Panc1 (cell line): ENCODE measurements at regions not wholly inside any gene's neighbourhood (a gene's known extent, or its start where the extent isn't known, plus 50 kb on each side); places are given as distances from the start of the nearest gene placed in this dataset.

Experiments
- ATAC-seq: fragments of 200-7000 bp; cut with Tn5 transposase; 2 replicates; pipeline ENCODE4 v1.9.1; 2020; ENCODE audit warnings: mild to moderate bottlenecking, moderate library complexity
- BruUV-seq: library from RNA; stranded (reverse); fragments of 400-500 nt; replicated peaks from 2 replicates; lab custom pipeline; 2021; lab: Mats Ljungman, UMichigan
- CTCF ChIA-PET: fragments of 300-600 bp; sonication (Branson Sonifier 250); formaldehyde crosslinking; loops from one replicate; lab custom pipeline; 2022; ENCODE audit warnings: antibody characterized with exemption; lab: Charles Lee
- POLR2A ChIA-PET: fragments of 300-600 bp; sonication (Branson Sonifier 250); formaldehyde crosslinking; loops from one replicate; lab custom pipeline; 2022; ENCODE audit warnings: antibody characterized with exemption; lab: Charles Lee
- DNase-seq: peaks from one replicate; pipeline ENCODE4 v3.0.0-alpha.2; 2010; ENCODE audit warnings: low read depth, low spot score
- H3K27ac ChIP-seq: 2 replicates; pipeline ENCODE4 v1.5.1; 2011; ENCODE audit warnings: mild to moderate bottlenecking, low read length, inconsistent platforms
- H3K27me3 ChIP-seq: fragments of 200-500 bp; sonication (Bioruptor generic); 2 replicates; pipeline ENCODE4 v1.6.0; 2014; ENCODE audit warnings: low read length, inconsistent platforms; ENCODE audit not compliant: control insufficient read depth, insufficient read depth
- H3K36me3 ChIP-seq: fragments of 200-500 bp; sonication (Bioruptor generic); 2 replicates; pipeline ENCODE4 v1.5.1; 2014; ENCODE audit warnings: inconsistent platforms, mild to moderate bottlenecking, low read length, moderate library complexity; ENCODE audit not compliant: control insufficient read depth, insufficient read depth
- H3K4me1 ChIP-seq: 2 replicates; pipeline ENCODE4 v1.5.1; 2011; ENCODE audit warnings: inconsistent platforms, mild to moderate bottlenecking, low read length, moderate library complexity; ENCODE audit not compliant: control insufficient read depth, insufficient read depth
- H3K4me3 ChIP-seq, 2 experiments: 2 replicates each; pipeline ENCODE4 v1.5.1; 2011 to 2012; ENCODE audit warnings: low read depth in 2 of 2, low read length in 2 of 2, mild to moderate bottlenecking in 2 of 2, inconsistent platforms in 1 of 2, moderate library complexity in 1 of 2
- H3K9me3 ChIP-seq: fragments of 200-500 bp; sonication (Bioruptor generic); 2 replicates; pipeline ENCODE4 v1.5.1; 2014; ENCODE audit warnings: low read depth, mild to moderate bottlenecking, inconsistent platforms, low read length, moderate library complexity; ENCODE audit not compliant: control insufficient read depth, insufficient read depth
- POLR2AphosphoS5 ChIP-seq: IDR thresholded peaks from 2 replicates; pipeline ENCODE4 v1.6.1; 2012; ENCODE audit warnings: mild to moderate bottlenecking, low read depth, low read length, moderate library complexity
- SIN3A ChIP-seq: IDR thresholded peaks from 2 replicates; pipeline ENCODE4 v1.6.1; 2012; ENCODE audit warnings: low read depth, mild to moderate bottlenecking, low read length, moderate library complexity, borderline replicate concordance; ENCODE audit not compliant: insufficient read depth
- TCF7L2 ChIP-seq: IDR thresholded peaks from 2 replicates; pipeline ENCODE4 v1.6.1; 2011; ENCODE audit warnings: mild to moderate bottlenecking, low read depth, low read length, inconsistent platforms
- in situ Hi-C: cut with HindIII; loops from 2 replicates; pipeline ENCODE4 v1.10.0; 2016; ENCODE audit warnings: low sequenced_read_pairs, low pct_unique_long_range_greater_than_20kb
- intact Hi-C: fragments of 100-400 bp; cut with micrococcal nuclease; formaldehyde crosslinking; loops from one replicate; pipeline ENCODE4 v1.10.0; 2022; ENCODE audit not compliant: unreplicated experiment
- TF ChIP-seq, protein P1 (sequence below): fragments of 450-650 bp; IDR thresholded peaks from 2 replicates; pipeline ENCODE4 v1.5.1; 2017; ENCODE audit warnings: mild to moderate bottlenecking
- TF ChIP-seq, protein P2 (sequence below), 2 experiments: IDR thresholded peaks; 2 replicates each; pipeline ENCODE4 v1.6.1; 2011 to 2012; ENCODE audit warnings: low read depth in 2 of 2, control low read depth in 1 of 2, low read length in 1 of 2, mild to moderate bottlenecking in 1 of 2, moderate library complexity in 1 of 2; ENCODE audit not compliant: insufficient read depth in 1 of 2

DNA sequence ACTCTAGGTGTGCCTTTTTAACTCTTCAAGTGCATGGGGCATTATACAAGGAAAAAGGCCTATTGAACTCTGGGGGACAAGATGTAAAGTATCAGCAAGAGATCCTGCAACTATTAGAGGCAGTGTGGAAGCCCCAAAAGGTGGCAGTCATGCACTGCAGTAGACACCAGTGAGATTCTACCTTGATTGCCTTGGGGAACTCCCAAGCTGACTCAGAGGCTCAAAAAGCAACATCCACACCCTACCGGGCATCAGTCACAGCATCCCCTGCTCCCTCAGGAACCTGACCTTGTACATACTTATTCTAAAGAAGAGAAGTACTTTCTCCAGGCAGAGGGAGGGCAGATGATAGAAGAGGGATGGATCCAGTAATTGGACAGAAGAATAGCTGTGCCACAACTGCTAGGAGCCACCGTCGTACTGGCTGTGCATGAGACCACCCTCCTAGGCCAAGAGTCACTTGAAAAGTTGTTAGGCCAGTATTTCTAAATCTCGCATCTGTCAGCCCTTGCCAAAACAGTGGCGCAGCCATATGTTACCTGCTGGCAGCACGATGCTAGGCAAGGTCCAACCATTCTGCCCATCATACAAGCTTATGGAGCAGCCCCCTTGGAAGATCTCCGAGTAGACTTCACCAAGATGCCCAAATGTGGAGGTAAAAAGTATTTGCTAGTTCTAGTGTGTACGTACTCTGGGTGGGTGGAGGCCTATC, 523.1 kb upstream of the FRG2C start:
- Histone ChIP-seq H3K9me3 (no peaks in the 10 kb centered on the region), H3K4me1 (no peaks in the 10 kb centered on the region), H3K36me3 (no peaks in the 10 kb centered on the region), H3K27ac (no peak overlapping the region), H3K4me3 (no peak overlapping the region), H3K27me3 (no peaks in the 10 kb centered on the region)
- ChIA-PET CTCF (no interaction called here), POLR2A (no interaction called here)
- ATAC-seq: no peak
- in situ Hi-C loops (no loop called here), intact Hi-C loops (no loop called here)
- BruUV-seq: no TSS peak
- TF ChIP-seq, protein P1, sequence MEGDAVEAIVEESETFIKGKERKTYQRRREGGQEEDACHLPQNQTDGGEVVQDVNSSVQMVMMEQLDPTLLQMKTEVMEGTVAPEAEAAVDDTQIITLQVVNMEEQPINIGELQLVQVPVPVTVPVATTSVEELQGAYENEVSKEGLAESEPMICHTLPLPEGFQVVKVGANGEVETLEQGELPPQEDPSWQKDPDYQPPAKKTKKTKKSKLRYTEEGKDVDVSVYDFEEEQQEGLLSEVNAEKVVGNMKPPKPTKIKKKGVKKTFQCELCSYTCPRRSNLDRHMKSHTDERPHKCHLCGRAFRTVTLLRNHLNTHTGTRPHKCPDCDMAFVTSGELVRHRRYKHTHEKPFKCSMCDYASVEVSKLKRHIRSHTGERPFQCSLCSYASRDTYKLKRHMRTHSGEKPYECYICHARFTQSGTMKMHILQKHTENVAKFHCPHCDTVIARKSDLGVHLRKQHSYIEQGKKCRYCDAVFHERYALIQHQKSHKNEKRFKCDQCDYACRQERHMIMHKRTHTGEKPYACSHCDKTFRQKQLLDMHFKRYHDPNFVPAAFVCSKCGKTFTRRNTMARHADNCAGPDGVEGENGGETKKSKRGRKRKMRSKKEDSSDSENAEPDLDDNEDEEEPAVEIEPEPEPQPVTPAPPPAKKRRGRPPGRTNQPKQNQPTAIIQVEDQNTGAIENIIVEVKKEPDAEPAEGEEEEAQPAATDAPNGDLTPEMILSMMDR: no peak
- TF ChIP-seq POLR2AphosphoS5 (no peak), SIN3A (no peak), TCF7L2 (no peak)
- TF ChIP-seq, protein P2, sequence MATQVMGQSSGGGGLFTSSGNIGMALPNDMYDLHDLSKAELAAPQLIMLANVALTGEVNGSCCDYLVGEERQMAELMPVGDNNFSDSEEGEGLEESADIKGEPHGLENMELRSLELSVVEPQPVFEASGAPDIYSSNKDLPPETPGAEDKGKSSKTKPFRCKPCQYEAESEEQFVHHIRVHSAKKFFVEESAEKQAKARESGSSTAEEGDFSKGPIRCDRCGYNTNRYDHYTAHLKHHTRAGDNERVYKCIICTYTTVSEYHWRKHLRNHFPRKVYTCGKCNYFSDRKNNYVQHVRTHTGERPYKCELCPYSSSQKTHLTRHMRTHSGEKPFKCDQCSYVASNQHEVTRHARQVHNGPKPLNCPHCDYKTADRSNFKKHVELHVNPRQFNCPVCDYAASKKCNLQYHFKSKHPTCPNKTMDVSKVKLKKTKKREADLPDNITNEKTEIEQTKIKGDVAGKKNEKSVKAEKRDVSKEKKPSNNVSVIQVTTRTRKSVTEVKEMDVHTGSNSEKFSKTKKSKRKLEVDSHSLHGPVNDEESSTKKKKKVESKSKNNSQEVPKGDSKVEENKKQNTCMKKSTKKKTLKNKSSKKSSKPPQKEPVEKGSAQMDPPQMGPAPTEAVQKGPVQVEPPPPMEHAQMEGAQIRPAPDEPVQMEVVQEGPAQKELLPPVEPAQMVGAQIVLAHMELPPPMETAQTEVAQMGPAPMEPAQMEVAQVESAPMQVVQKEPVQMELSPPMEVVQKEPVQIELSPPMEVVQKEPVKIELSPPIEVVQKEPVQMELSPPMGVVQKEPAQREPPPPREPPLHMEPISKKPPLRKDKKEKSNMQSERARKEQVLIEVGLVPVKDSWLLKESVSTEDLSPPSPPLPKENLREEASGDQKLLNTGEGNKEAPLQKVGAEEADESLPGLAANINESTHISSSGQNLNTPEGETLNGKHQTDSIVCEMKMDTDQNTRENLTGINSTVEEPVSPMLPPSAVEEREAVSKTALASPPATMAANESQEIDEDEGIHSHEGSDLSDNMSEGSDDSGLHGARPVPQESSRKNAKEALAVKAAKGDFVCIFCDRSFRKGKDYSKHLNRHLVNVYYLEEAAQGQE (IDR thresholded peaks at IDR 0.05; ENCODE audit: insufficient read depth in 1 of 2, low read depth in 2 of 2, low read length in 1 of 2): no peak
- DNase-seq: no peak

DNA sequence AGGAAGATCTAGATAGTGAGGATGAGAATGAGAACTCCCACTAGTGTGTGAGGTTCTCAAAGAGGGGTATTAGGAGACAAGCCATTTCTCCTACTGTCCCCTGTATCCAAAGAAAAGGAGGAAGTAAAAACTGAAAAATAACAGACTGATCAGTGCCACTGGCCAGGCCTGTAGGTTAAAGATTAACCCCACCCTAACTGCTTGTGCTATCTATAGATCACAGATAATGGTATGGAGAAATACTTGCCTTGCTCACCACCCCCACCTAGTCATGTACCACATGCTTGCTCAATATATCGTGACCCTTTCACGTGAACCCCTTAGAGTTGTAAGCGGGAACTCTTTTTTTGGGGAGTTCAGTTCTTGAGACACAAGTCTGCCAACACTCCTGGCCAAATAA, 519.7 kb upstream of the FRG2C start:
- ChIA-PET POLR2A (no interaction called here), CTCF (no interaction called here)
- TF ChIP-seq, protein P2 (IDR thresholded peaks at IDR 0.05; ENCODE audit: insufficient read depth in 1 of 2, low read depth in 2 of 2, low read length in 1 of 2): no peak
- no peak for TF ChIP-seq TCF7L2
- no peak for TF ChIP-seq SIN3A
- no peak for TF ChIP-seq POLR2AphosphoS5
- TF ChIP-seq, protein P1: no peak
- DNase-seq (no peak), ATAC-seq (no peak)
- intact Hi-C loops: no loop called here
- H3K4me3 ChIP-seq: no peak overlapping the region
- no TSS peak for BruUV-seq
- no peaks in the 10 kb centered on the region for H3K9me3 ChIP-seq
- H3K4me1 ChIP-seq: no peaks in the 10 kb centered on the region
- in situ Hi-C loops: no loop called here
- H3K36me3 ChIP-seq: no peaks in the 10 kb centered on the region
- no peaks in the 10 kb centered on the region for H3K27me3 ChIP-seq
- H3K27ac ChIP-seq: no peak overlapping the region
